NB4 (cell line): ENCODE measurements at regions not wholly inside any gene's neighbourhood (a gene's known extent, or its start where the extent isn't known, plus 50 kb on each side); places are given as distances from the start of the nearest gene placed in this dataset.

Experiments
- DNase-seq: peaks from one replicate; pipeline ENCODE4 v3.0.0; 2010; ENCODE audit warnings: low read depth
- H3K4me3 ChIP-seq: one replicate; pipeline ENCODE4 v1.5.1; 2011; ENCODE audit warnings: mild to moderate bottlenecking, low read depth, low read length, moderate library complexity
- MYC ChIP-seq: IDR thresholded peaks from 2 replicates; pipeline ENCODE4 v1.6.1; 2011; ENCODE audit warnings: low read depth, low read length
- POLR2A ChIP-seq: IDR thresholded peaks from 2 replicates; pipeline ENCODE4 v1.6.1; 2011; ENCODE audit warnings: mild to moderate bottlenecking; ENCODE audit not compliant: insufficient read length; ENCODE audit errors: extremely low read depth
- TF ChIP-seq, protein P1 (sequence below): IDR thresholded peaks from 2 replicates; pipeline ENCODE4 v1.6.1; 2011; ENCODE audit warnings: low read depth, low read length
- TF ChIP-seq, protein P2 (sequence below): IDR thresholded peaks from one replicate; pipeline ENCODE4 v1.5.1; 2012; ENCODE audit warnings: low read depth, low read length

GRCh38 chr21:16304174-16305095 is 574.7 kb downstream of the USP25 start:
- DNase-seq, result no peak
- H3K4me3 ChIP-seq, result no peak overlapping the region
- TF ChIP-seq, protein P1, sequence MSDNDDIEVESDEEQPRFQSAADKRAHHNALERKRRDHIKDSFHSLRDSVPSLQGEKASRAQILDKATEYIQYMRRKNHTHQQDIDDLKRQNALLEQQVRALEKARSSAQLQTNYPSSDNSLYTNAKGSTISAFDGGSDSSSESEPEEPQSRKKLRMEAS, result no peak
- TF ChIP-seq, protein P2, sequence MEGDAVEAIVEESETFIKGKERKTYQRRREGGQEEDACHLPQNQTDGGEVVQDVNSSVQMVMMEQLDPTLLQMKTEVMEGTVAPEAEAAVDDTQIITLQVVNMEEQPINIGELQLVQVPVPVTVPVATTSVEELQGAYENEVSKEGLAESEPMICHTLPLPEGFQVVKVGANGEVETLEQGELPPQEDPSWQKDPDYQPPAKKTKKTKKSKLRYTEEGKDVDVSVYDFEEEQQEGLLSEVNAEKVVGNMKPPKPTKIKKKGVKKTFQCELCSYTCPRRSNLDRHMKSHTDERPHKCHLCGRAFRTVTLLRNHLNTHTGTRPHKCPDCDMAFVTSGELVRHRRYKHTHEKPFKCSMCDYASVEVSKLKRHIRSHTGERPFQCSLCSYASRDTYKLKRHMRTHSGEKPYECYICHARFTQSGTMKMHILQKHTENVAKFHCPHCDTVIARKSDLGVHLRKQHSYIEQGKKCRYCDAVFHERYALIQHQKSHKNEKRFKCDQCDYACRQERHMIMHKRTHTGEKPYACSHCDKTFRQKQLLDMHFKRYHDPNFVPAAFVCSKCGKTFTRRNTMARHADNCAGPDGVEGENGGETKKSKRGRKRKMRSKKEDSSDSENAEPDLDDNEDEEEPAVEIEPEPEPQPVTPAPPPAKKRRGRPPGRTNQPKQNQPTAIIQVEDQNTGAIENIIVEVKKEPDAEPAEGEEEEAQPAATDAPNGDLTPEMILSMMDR, result no peak
- no peak for TF ChIP-seq POLR2A
- no peak for TF ChIP-seq MYC

DNA sequence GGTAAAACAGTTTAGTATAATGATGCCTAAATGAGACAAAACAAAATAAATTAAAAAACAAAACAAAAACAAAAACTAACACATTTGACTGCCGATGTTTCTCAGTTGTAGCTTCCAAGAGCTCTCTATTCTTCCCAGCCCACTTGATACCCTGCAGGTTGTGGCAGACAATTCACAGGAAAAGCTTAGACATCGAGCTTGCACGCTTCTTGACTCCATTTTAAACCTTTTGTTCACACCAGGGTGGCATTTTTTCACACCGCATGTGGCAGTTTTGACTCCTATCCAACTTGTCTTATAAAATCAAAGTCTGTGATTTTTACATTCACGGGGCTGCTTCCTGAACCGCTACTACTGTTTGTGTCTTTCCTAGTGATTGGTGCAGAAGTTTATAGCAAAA is 575.9 kb downstream of the USP25 start:
- H3K4me3 ChIP-seq, result no peak overlapping the region
- TF ChIP-seq, protein P2, result no peak
- TF ChIP-seq POLR2A (no peak), MYC (no peak)
- TF ChIP-seq, protein P1, result no peak
- no peak for DNase-seq

DNA sequence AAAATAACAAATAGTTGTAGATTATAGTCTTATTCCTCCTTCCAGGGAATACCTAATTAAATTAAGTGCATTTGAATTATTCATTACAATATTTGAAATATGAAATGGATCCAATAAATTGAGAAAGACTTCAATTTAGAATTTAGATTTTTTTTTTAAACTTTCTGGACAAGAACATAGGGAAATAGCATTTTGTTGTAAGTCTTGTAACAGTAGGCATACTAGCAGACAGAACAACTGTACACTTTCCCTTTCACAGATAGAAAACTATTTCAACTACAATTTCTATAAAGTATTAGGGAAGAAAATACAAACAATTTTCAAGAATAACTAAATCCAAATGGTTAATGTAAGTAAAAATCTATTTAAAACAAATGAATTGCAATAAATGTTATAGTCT is 577.5 kb downstream of the USP25 start:
- DNase-seq, result no peak
- no peak overlapping the region for H3K4me3 ChIP-seq
- TF ChIP-seq MYC, result no peak
- TF ChIP-seq, protein P2, result no peak
- TF ChIP-seq, protein P1, result no peak
- no peak for TF ChIP-seq POLR2A

- H3K4me3 ChIP-seq, result no peak overlapping the region
- DNase-seq, result no peak
- TF ChIP-seq POLR2A (no peak), MYC (no peak)
- TF ChIP-seq, protein P1, result no peak
- TF ChIP-seq, protein P2, result no peak
These were observed 578.5 kb downstream of the USP25 start for GRCh38 chr21:16308269-16308668.

DNA sequence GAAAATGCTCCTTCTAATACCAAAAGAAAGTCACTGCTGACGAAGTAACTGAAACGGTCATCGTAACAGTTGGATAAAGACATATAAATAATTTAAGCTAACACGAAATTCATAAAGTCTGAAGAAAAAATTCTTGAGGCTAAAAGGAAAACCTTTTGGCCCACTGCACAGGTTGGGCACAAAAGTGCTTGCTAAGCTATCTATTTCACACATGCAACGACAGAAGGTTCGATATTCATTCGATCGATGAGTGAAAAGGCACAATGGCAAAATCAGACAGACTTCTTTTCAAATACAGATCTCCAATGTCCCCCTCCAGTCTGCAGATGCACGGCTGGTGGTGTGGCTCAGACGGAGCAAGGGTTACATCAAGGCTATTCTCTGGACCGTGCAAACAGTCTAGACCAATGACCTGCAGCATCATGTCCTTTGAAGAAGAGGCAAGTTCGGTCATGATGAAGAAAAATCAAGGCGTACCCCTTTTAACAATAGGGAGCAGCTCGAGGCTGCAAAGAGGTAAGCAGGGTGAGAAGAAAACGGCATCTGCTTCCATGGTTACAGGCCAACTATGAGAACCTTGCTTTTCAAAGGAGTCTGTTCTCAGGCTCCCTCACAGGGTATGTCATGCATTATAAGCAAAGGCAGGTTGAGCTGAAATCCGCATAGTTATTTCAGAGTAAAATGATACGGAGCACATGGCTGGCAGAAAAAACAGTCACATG is 579.6 kb downstream of the USP25 start:
- TF ChIP-seq MYC, result no peak
- TF ChIP-seq, protein P2, result no peak
- TF ChIP-seq, protein P1, result no peak
- H3K4me3 ChIP-seq, result no peak overlapping the region
- DNase-seq, result no peak
